Renal pelvis (tissue), 1 donor: ENCODE measurements at regions not wholly inside any gene's neighbourhood (a gene's known extent, or its start where the extent isn't known, plus 50 kb on each side); places are given as distances from the start of the nearest gene placed in this dataset.

ENCODE experiments used
- DNase-seq: peaks from one replicate; pipeline ENCODE4 v3.0.0-alpha.2; 2013

DNA sequence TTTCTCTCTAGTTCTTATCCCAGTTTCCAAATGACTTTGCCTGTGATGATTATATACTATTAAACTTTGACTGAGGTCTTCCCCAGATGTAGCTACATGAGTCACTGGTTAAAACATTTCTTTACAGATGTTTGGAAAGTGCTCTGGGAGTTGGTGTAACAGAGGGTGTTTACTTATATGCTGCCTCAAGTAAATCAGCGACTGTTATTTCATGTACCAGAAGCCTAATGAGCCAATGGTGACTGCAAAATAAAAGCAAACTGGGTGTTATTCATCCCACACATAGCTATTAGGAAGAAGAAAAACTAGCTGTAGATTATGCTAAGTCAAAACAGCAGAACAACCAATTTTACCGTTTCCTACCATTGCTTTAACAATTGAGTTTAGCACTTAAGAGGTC, 929.7 kb upstream of the SEMA6A start:
- no peak for DNase-seq

DNA sequence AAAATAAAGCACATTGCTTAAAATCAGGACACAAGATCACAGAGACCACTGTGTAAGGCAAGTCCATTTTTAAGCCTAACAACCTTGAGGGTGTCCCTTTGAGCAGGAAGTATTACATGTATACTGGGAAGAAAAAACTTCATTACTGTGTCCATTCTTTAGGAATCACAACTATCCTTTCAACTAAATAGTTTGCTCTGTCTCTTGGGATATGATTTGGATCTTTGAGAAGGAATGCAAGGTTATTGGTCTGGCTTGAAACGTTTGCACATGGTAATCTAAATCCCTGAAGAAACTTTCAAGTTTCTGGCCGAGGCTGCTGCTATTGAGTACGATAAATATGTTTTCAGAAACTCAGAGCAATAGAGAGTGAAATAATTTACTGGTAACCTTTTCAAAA, 923.0 kb upstream of the SEMA6A start:
- DNase-seq, result no peak

DNA sequence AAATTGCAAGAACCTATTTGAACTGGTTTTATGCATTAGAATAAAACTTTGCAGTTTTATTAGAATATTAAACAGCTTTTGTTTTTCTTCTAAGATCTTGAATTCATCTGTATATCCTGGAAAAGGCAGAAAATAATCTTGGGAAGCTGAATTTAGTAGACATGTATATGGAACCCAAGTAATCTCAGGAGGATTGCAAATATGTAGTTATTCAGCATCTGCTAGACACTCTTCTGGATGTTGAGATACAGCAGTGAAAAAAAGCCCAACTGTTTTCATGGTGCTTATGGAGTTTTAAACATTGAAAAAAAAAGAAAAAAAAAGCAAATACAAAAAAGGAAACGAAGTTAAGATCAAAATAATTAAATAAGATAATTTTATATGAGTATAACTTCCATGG, 922.2 kb upstream of the SEMA6A start:
- no peak for DNase-seq

DNA sequence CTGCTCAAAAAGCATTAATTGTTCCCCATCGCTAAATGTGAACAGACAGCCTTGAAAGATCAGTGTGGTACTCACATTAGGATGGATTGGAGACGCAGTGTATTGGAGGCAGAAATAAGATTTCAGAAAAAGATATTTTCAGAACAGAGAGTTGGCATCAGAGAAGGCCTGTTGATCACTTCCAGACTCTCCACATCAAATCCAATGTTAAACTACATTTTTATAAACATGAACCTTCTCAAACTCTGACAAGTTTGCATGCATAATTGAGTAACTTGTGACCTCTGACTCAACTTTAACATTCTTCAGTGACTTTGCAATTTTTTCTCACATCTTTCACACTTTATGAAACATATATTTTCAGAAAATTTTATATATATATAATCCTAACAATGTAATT, 919.6 kb upstream of the SEMA6A start:
- no peak for DNase-seq

DNA sequence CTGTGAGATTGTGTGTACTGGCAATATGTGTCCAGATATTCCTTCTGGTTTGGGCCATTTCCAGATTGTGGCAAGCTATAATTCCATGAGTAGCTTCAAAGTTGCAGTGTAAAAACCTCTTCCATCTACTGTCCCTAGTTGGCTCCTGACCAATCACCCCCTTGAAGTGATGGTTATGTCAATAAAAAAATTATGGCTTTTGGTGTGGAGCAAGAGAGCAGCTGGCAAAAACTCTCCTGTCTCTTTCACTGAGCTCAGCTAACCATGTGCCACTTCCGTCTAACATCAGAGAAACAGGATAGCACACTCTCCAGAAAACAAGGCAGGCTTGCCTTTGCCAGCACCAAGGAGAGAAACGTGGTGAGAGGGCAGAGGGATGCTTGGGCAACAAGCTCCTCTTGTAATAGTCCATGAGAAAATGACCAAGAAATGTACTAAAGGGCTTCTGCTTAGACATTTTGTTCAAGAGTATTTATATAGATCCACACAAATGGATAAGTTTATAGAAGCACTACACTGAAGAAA, 914.4 kb upstream of the SEMA6A start:
- no peak for DNase-seq

DNA sequence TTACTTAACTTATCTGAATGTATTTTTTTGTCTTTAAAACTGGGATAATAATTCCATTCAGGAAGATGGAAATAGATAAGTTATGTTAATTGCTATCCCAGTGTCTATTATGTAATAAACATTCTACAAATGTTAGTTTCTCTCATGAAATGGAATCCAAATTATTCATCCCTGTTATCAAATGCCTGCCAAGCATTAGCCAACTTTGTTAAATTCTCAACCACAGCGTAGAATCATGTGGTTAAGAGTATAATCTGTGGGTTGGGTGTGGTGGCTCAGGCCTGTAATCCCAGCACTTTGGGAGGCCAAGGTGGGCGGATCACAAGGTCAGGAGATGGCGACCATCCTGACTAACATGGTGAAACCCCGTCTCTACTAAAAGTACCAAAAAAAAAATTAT, 912.9 kb upstream of the SEMA6A start:
- DNase-seq, result no peak

DNA sequence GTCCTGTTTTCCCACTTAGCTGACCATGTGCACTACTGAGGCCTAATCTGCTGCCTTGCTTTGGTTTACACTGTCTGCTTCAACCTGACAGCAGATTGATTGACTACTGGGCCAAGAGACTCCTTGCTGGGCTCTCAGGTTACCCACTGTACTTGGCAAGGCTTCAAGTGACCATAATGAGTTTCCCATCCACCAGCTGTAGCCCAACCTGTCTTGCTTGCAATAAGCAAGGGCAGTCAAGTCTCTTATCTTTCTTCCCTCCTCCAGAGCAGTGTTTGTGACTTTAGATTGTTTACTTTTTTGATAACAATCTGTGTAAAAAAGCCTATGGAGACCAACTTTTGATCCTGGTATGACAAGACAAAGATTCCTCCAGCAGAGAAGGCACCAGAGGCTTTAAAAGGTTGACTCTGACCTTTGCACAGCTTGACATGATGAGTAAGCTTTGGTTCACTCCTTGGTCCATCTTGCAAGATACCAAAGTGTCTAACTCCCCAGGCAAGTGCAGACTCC, 912.3 kb upstream of the SEMA6A start:
- peak; percentile 19 for DNase-seq

DNA sequence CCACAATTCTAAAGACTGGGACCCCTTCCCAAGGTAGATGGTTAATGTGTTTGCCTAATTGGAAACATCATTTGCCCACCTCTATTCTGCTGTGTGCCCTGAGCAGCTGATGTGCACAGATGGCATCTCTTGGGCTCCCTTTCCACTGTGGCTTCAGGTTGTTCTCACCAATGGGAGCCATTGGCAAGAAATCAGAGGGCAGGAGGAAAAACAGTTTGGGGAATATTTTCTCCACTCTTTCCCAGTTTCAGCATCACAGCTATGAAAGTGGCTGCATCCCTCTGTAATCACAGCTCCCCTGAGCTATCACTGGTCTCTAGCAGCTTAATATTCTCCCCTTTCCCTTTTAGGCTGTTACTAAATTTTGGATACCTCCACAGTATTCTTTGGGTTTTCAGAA, 911.6 kb upstream of the SEMA6A start:
- DNase-seq, result no peak

DNA sequence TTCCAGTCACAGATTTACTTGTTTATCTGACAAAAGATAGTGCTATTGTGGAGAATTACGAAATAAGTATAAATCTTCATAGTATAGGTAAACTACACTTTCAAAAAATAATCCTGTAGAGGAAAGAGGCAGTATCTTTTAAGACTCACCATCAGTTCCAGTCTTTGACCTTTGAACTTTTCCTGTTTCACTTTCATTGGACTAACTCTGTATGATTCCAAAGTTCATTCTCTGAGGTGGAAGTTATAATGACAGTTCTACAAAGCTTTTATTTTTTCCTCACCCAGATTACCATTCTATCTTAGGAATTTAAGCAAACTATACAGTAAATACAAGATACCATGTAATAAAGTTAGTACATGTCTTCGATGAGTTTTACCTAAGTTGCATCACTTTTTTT, 901.3 kb upstream of the SEMA6A start:
- DNase-seq, result no peak

DNA sequence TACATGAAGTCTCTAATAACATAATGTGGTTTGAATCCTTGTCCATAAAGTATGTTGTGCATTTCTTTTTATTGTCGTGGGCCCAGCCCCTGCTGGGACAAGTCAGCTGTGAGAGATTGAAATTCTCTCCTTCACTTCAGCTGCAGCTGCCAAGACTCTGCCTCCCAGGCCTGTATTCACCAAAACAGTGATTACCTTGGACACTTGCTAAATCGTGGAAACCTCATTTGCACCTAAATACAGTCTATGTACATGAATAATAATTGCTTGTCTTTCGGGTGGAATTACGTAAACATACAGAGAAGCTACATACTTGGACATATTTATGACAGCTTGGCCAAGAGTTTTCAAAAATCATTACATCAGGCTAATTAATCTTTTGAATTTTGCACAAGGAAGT, 898.5 kb upstream of the SEMA6A start:
- DNase-seq, result no peak

DNA sequence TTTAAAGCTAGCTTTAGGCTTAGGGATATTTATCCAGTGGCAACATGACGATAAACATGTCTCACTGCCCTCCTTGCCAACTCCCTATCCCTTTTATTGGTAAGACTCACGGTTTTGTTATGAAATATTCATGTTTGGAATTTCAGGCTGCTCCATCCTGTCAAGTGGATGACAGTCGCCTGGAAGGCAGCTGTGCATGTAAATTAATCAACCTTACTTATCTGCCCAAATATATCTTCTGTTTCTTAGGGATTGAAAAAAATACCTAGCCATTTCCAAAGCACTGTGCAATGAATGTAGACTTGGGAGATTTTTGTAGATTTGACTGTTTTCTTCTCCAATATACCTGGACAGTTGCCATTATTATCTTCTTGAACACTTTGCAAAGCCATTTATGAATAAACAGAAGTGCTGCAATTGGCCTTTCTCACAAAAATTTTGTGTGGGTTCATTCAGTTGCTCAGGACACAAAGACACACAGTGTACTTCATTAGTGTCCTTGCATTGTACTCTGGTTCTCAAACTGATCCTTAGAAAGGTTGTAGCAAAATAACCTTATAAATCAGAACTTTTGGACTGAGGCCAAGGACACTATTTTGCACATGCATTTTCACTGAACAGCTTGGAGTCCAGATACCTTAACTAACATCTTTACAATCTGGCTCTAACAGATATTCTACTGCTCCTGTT, 889.4 kb upstream of the SEMA6A start:
- no peak for DNase-seq

DNA sequence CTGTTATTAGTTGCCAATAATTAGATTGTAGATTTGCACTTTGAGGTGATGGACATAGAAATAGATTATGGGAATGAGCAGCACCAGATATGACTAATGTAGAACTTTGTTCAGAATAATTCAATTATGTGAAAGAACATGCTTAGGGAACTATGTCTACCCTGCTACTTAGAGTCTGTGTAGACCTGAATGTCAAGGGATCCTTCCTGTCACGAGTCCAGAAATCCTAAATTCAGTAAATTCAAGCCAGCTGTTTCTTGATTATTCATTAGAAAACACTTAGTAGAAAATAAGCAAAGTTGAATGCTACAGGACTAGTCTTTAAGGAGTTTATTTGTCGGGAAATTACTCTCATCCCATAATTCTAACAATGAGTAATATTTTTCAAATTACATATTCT, 887.3 kb upstream of the SEMA6A start:
- DNase-seq, result no peak

DNA sequence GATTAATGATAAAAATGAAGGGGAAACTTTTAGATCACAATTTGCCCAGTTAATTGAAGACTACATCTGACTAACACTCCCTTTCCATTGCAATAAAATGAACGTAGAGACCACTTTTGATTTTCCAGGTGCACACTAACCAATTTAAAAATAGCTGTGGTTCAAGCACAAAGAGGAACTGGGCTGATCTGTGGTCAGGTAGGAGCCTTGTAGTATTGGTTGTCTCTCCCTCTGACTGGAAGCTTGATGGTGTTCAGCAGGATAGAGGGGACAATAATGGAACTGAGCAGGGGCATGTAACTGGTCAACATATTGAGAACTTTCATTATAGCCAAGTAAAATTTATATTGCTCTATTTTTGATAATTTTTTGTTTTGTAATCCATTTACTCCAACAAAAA, 886.8 kb upstream of the SEMA6A start:
- no peak for DNase-seq

DNA sequence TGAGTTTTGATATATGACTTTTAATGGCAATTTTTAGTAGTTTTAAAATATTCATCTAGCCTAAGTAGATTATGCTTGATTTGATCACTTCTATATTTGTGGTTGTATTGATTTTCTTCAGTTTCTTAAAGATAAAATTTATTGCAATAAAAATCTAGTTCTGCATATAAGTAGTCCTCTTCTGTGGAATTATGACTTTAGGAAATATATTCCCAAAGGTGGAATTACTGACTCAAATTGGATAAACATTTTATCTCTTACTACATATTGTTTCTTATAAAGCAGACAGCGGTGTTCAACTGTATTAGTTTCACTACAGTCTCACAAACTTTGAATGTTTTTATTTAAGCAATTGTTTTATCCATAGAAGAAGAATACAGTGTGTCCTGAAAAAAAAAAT, 883.0 kb upstream of the SEMA6A start:
- no peak for DNase-seq

DNA sequence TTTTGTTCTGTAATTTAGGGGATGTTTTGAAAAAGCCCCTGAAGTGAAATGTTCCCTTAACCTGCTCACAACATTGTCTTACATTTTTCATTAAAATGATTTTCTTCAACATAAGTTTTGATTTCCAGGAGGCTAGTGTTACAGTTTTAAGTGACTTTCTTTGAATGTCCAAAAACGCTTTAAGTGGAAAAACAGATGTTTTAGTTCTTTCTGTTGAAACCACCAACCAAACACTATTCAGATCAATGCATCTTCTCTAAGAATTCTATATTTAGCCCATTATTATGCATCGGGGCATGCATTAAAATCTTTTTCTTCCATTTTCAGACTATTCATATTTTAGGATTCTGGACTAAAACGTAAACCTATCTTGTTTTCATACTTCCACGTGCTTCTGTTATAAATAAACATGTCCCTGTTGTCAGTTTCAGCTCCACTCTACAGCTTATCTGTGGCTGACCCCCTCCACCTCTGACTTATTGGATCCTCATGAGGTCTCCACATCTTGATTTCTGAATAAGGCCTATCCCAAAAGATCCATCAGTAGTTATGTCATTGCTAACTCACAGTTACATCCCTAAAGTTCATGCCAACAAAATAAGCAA, 882.3 kb upstream of the SEMA6A start:
- DNase-seq, result no peak

DNA sequence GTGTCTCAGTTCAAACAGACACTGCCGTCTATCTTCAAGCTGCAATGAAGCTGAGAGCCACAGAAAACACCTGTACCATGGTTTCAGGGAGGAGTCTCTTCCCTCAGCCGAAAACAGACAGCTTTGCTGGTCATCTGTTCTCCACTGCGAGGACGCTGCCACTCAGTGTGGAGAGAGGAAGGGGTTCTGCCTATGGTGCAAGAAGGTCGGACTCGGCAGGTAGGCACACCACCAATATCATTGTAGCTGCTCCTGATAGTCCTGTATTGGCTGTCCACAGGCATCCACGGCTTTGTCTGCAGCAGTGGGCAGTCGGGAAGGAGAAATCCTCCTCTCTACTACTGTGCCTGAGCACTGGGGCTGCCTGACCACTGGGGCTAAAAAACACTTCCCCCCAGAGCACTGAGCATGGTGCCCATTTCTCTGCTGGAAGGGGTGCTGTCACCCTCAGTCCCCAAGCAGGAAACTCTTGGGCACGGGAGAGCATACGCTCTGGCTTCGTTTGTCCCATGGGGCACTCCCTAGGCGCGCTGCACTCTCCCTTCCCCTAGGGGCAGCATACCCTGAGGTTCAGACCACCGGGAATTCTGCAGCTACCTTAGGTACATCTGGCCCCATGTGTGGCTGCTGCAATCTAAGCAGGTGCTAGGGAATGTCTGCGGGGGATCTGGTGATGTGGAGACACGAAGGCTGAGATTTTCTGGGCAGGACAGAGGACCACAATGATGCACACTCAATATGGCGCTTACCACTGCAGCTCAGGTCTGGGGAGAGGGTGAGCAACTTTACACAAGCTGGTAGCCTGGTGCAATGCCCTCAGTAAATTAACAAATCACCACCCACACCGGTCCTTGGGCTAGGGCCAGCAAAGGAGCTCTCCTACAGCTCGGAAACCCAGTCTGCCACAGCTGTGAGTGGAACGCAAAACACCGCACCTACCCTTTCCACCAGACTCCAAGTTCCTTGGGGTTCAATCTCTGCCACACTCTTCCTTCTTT, 880.9 kb upstream of the SEMA6A start:
- DNase-seq, result no peak

DNA sequence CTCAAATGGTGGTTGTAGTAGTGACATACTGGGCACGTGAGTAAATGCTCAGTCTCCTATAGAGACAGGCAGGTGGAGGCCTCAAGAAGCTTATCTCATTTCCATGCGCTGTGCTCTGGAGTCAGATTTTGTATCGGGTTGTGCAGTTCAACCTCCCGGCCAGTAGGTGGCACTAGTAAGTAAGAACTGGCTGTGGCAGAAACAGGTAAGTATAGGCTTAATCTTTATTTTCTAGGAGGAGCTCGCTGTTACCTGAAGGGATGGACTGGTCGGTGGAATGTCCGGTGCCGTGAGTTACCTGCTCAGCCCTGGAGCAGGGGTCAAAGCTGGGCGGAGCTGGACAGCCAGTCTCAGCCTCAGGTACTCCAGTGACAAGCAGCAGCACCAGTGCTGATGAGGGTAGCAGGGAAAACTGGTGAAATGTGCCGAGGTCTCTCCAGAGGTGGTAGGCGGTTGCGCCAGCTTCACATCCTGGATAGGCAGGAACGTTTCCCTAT, 880.1 kb upstream of the SEMA6A start:
- no peak for DNase-seq

DNA sequence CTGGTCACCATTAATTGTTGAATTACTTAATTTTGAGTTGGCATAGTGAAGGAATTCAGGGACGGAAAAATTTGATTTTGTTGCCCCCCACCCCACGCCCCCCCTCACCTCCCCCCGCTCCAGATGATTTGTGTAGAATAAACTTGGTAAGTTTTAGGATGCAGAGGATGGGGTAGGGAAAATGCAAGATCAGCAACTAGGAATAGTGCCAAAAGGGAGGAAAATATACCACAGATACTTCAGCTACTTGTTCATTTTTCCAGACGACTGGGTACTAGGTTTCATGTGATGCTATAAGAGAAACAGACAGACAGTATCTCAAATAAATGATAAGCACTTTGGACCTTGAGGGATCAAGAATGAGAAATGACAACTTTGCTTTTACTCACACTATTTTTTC, 862.2 kb upstream of the SEMA6A start:
- no peak for DNase-seq

DNA sequence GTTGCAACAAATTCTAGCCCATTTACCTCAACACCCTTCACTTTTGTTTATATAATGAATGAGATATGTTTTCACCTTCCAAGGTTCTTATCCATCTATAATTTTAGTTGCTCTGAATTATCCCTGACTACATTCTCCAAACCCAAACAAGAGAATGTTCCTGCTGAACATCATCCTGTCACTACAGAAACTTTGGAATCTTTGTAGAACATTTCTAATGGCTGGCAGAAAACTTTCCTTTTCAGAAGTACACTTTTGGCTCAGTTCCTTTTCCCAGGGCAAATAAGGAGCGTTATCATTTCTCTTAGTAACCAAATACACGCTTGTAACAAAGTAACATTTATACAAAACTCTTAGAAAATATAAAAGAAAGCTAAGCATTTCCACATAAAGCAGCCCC, 860.6 kb upstream of the SEMA6A start:
- no peak for DNase-seq

DNA sequence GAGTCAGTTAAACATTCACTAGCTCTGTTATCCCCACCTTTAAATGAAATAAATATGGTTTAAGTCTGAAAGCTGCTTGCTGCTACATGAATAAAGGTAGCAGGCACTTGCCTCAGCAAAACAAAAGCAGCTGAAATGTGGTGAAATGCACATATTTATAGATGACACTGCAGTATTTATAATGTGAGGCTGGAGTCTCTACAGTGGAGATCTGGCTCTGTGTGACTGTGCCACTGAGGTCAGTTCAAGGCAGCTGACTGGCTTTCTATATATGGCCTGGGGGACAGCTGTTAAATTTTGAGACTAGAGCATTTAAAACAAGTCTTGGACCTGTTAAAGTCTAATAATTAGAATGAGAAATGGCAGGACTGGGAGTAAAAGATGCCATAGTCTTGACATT, 859.6 kb upstream of the SEMA6A start:
- DNase-seq, result no peak

DNA sequence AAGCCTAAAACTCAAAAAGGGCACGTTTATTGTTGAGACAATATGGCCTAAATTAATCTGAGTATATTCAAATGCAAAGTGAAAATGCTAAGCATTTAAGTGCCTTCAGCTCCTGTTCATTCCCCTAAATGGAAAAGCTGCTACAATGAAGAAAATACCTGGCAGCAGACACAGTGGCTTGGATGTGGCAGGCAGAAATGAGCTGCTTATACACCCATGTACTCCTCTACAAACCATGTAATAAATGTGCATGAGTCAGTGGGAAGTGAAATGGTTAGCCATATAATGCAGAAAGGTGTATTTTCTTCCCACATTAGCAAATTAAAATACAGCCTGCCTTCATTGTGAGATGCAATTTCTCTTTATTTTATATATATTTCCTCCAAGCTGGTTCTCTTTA, 859.2 kb upstream of the SEMA6A start:
- DNase-seq, result no peak

DNA sequence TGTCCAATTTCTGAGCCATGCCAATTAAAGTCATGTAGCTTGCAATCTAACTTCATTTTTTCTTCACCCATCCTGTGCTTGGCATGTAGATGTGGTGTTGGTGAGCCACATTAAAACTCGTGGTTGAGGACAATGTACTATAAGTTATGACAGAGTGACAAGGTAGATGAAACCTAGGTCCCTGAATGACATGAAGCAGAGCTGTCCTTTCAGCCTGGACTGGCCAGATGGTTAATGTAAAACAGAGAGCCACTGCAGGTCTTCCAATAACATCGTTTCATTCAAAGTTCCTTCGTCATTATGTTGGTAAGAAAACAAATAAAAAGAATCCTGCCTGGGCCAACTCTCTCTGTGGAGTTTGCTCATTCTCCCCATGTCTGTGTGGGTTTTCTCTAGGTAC, 856.5 kb upstream of the SEMA6A start:
- DNase-seq, result no peak
